ENCODE measurements at regions not wholly inside any gene's neighbourhood (a gene's known extent, or its start where the extent isn't known, plus 50 kb on each side); places are given as distances from the start of the nearest gene placed in this dataset.

DNA sequence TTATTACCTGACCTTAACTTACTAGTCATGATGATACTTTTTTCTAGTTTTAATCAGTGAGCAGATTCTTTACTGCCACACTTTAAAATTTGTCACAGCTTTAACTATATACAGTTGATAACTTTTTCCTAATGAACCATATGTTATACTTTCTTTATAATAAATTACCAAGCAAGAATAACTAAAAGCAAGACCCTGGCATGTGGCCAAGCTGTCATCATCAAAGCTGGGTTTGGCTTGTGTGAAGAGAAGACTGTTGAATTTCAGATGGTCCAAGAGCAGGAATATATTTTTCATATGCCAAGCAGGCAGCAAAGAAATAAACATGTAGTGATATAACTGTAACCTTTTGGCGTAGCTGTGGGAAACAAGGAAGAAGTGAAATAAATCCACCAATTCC, 93.5 kb downstream of the PUS7L start:
- 61 to 76% (median 68%) methylated on average over 1 of the region's 1 CpG for WGBS, 3 donors
- intact Hi-C loops (cut with DNase I) = no loop called here
- no peaks in the 10 kb centered on the region for H3K27me3 ChIP-seq (ENCODE audit: insufficient read depth in 3 of 3, low read length in 2 of 3)
- no peak overlapping the region for H3K4me3 ChIP-seq
- TF ChIP-seq, protein P1, sequence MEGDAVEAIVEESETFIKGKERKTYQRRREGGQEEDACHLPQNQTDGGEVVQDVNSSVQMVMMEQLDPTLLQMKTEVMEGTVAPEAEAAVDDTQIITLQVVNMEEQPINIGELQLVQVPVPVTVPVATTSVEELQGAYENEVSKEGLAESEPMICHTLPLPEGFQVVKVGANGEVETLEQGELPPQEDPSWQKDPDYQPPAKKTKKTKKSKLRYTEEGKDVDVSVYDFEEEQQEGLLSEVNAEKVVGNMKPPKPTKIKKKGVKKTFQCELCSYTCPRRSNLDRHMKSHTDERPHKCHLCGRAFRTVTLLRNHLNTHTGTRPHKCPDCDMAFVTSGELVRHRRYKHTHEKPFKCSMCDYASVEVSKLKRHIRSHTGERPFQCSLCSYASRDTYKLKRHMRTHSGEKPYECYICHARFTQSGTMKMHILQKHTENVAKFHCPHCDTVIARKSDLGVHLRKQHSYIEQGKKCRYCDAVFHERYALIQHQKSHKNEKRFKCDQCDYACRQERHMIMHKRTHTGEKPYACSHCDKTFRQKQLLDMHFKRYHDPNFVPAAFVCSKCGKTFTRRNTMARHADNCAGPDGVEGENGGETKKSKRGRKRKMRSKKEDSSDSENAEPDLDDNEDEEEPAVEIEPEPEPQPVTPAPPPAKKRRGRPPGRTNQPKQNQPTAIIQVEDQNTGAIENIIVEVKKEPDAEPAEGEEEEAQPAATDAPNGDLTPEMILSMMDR (IDR thresholded peaks at IDR 0.05) = no peak
- no peaks in the 10 kb centered on the region for H3K4me1 ChIP-seq
- no peak for DNase-seq
- no peak overlapping the region for H3K27ac ChIP-seq
- H3K9me3 ChIP-seq = no peaks in the 10 kb centered on the region
- no peak for ATAC-seq
- no peaks in the 10 kb centered on the region for H3K36me3 ChIP-seq (ENCODE audit: insufficient read depth in 1 of 2, low read depth in 1 of 2)

DNA sequence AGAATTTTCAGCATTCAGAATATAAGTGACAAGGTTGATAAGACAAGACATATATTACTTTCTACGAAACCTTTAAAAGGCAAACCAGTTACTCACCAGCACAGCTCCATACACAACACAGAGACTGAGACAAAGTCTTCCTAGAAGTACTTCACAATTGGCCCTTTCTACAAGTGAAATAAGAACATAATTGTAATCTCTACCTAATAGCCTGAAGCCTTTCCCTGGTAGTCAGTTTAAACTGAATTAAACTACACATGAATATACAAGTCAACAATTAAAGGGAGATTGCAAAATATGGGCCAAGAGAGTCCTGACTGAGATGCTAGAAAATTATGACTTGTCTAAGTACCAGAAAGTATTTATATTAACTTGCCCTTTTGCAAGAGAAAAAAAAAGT, 95.9 kb downstream of the PUS7L start:
- ATAC-seq (no peak), DNase-seq (no peak)
- H3K27me3 ChIP-seq (ENCODE audit: insufficient read depth in 3 of 3, low read length in 2 of 3) = no peaks in the 10 kb centered on the region
- intact Hi-C loops (cut with DNase I) = no loop called here
- no peak overlapping the region for H3K4me3 ChIP-seq
- no peaks in the 10 kb centered on the region for H3K9me3 ChIP-seq
- TF ChIP-seq, protein P1 (IDR thresholded peaks at IDR 0.05) = no peak
- H3K4me1 ChIP-seq = no peaks in the 10 kb centered on the region
- H3K27ac ChIP-seq = no peak overlapping the region
- 92 to 100% (median 95%) methylated on average over 1 of the region's 1 CpG for WGBS, 3 donors
- no peaks in the 10 kb centered on the region for H3K36me3 ChIP-seq (ENCODE audit: insufficient read depth in 1 of 2, low read depth in 1 of 2)

DNA sequence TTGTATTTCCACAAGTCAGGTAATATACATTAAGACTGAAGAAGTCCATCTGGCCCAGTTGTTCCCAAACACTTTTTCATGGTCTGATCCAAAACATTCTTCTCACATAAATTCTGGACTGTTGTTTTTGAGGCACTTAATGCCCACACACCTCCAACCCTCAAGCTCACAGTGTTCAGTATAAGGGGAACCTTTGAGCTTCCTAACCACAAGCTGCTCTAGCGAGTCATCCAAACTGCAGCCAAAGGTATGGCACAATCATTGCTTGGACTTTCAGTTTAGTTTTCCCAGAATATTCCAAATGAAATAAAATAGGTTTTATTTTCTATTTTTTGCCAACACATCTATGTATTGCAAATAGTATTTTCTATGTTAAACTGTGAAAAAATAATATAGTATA, 103.0 kb downstream of the PUS7L start:
- Histone ChIP-seq H3K27me3 (ENCODE audit: insufficient read depth in 3 of 3, low read length in 2 of 3) (no peaks in the 10 kb centered on the region), H3K36me3 (ENCODE audit: insufficient read depth in 1 of 2, low read depth in 1 of 2) (no peaks in the 10 kb centered on the region), H3K27ac (no peak overlapping the region), H3K9me3 (no peaks in the 10 kb centered on the region), H3K4me3 (no peak overlapping the region), H3K4me1 (no peaks in the 10 kb centered on the region)
- ATAC-seq (no peak), DNase-seq (no peak)
- 69 to 84% (median 69%) methylated on average over 1 of the region's 1 CpG for WGBS, 3 donors
- TF ChIP-seq, protein P1 (IDR thresholded peaks at IDR 0.05) = no peak
- intact Hi-C loops (cut with DNase I) = no loop called here

DNA sequence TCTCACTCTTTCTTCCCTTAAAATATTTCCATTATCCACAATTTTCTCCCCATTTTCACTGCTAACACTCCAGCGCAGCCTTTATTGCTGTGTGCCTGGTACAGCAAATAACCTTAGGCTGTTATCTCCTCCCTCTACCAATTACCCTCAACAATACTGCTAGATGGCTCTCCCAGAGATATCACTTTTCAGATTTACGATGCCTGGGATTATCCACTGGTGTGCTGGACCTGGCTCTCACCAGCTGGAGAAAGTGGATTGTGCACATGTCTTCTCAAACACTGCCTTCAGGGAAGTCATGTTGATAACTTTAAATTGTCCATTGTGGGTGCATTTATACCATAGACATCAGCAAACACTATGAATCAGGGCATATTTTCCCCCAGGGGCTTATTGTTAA, 101.9 kb upstream of the ADAMTS20 start:
- no peaks in the 10 kb centered on the region for H3K36me3 ChIP-seq (ENCODE audit: insufficient read depth in 1 of 2, low read depth in 1 of 2)
- TF ChIP-seq, protein P1 (IDR thresholded peaks at IDR 0.05) = no peak
- DNase-seq = no peak
- H3K27me3 ChIP-seq (ENCODE audit: insufficient read depth in 3 of 3, low read length in 2 of 3) = no peaks in the 10 kb centered on the region
- no peak overlapping the region for H3K4me3 ChIP-seq
- no peaks in the 10 kb centered on the region for H3K4me1 ChIP-seq
- no peak overlapping the region for H3K27ac ChIP-seq
- no peaks in the 10 kb centered on the region for H3K9me3 ChIP-seq
- no peak for ATAC-seq
- 39 to 53% (median 44%) methylated on average over 2 of the region's 2 CpGs for WGBS, 3 donors
- intact Hi-C loops (cut with DNase I) = no loop called here

DNA sequence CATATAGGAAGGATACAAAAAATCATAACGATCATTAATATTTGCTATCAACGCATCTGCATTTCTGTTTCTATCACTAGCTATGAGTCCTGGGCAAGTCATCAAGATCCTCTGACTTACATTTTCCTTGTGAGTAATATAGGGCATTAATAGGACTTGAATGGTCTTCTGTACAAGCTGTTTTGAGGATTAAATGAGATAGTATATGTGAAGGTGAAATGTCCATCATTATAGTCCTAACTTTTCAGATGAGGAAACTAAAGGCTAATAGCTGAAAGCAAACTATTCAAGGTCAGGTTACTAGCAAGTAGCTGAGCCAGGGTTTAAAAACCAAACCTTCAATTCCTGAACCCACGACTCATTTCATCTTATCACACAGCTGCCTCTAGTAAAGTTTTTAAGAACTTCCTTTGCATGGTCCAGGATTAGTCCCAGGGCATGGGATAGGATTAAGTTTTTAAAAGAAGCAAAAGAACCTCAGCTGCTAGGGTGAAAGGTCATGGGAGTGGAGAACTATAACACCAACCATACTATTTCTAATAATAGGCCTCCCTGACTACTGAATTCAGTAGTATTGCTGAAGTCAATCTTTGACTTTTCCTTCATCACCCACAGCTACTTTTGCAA, 101.4 kb upstream of the ADAMTS20 start:
- 73 to 78% (median 75%) methylated on average over 3 of the region's 3 CpGs for WGBS, 3 donors
- intact Hi-C loops (cut with DNase I) = no loop called here
- Histone ChIP-seq H3K27ac (no peak overlapping the region), H3K36me3 (ENCODE audit: insufficient read depth in 1 of 2, low read depth in 1 of 2) (no peaks in the 10 kb centered on the region), H3K4me3 (no peak overlapping the region), H3K4me1 (no peaks in the 10 kb centered on the region), H3K27me3 (ENCODE audit: insufficient read depth in 3 of 3, low read length in 2 of 3) (no peaks in the 10 kb centered on the region), H3K9me3 (no peaks in the 10 kb centered on the region)
- ATAC-seq = no peak
- TF ChIP-seq, protein P1 (IDR thresholded peaks at IDR 0.05) = no peak
- DNase-seq = no peak
